Suprapubic skin (tissue), 4 donors: ENCODE measurements at regions not wholly inside any gene's neighbourhood (a gene's known extent, or its start where the extent isn't known, plus 50 kb on each side); places are given as distances from the start of the nearest gene placed in this dataset.

Source experiments
- DNase-seq, 2 donors: peaks; one replicate each; pipeline ENCODE4 v3.0.0-alpha.2; 2019; ENCODE audit warnings: low spot score in 2 of 2
- H3K27ac ChIP-seq: fragments of 200-600 bp; sonication (generic); one replicate; pipeline ENCODE4 v1.5.1; 2019
- H3K27me3 ChIP-seq: fragments of 200-600 bp; sonication (generic); one replicate; pipeline ENCODE4 v1.5.1; 2019
- H3K36me3 ChIP-seq: fragments of 200-600 bp; sonication (generic); one replicate; pipeline ENCODE4 v1.5.1; 2019
- H3K4me1 ChIP-seq: fragments of 200-600 bp; sonication (generic); one replicate; pipeline ENCODE4 v1.5.1; 2019
- H3K4me3 ChIP-seq: fragments of 200-600 bp; sonication (generic); one replicate; pipeline ENCODE4 v1.5.1; 2019; ENCODE audit warnings: mild to moderate bottlenecking
- H3K9me3 ChIP-seq: fragments of 200-600 bp; sonication (generic); one replicate; pipeline ENCODE4 v1.5.1; 2019
- CTCF ChIP-seq, 2 donors: fragments of 200-600 bp in 1 of 2; fragments of 450-650 bp in 1 of 2; sonication (generic) in 1 of 2; IDR thresholded peaks; one replicate each; pipeline ENCODE4 v1.5.1; 2016 to 2019; ENCODE audit warnings: antibody characterized with exemption in 2 of 2, mild to moderate bottlenecking in 1 of 2, moderate library complexity in 1 of 2
- EP300 ChIP-seq: sonication (generic); formaldehyde crosslinking; IDR thresholded peaks from one replicate; pipeline ENCODE4 v1.6.1; 2017; ENCODE audit warnings: antibody characterized with exemption
- POLR2A ChIP-seq, 2 donors: fragments of 450-650 bp; IDR thresholded peaks; one replicate each; pipeline ENCODE4 v1.6.1; 2017; ENCODE audit warnings: antibody characterized with exemption in 2 of 2, mild to moderate bottlenecking in 2 of 2, moderate library complexity in 2 of 2
- POLR2AphosphoS5 ChIP-seq, 3 donors: sonication (generic); formaldehyde crosslinking; IDR thresholded peaks; one replicate each; pipeline ENCODE4 v1.6.1; 2017; ENCODE audit warnings: antibody characterized with exemption in 3 of 3
- WGBS: methylation state at CpG from one replicate; pipeline ENCODE4 v1.1.5; 2018; 5-methylcytosine and 5-hydroxymethylcytosine counted together

DNA sequence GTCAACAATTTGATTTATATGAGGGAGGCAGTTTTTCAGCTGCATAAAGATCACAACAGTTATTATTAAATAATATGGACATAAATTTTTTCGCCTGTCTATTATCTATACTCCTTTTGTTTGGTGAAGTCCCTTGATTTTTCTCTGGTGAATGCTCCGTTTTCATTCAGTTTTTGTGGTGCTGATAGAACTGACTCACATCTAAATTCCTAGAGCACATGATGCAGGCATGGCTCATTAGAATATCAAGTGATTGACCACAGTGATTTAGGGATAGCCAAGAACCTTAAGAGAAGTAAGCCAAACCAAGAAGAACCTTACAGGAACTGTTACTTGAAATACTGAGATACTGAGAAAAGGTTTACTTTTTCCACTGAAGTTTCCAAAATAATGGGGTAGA is 208.9 kb downstream of the PRR20E start:
- no peaks in the 10 kb centered on the region for H3K9me3 ChIP-seq
- no peaks in the 10 kb centered on the region for H3K27me3 ChIP-seq
- no peak overlapping the region for H3K4me3 ChIP-seq
- no peak for TF ChIP-seq EP300
- no peak for TF ChIP-seq POLR2A (IDR thresholded peaks at IDR 0.05)
- TF ChIP-seq CTCF (IDR thresholded peaks at IDR 0.05): no peak
- TF ChIP-seq POLR2AphosphoS5 (IDR thresholded peaks at IDR 0.05): no peak
- no peak for DNase-seq
- 74% methylated on average over 2 of the region's 2 CpGs for WGBS
- H3K36me3 ChIP-seq: no peaks in the 10 kb centered on the region
- H3K4me1 ChIP-seq: no peaks in the 10 kb centered on the region
- H3K27ac ChIP-seq: no peak overlapping the region

GRCh38 chr13:57408312-57408711 is 223.2 kb upstream of the PCDH17 start:
- Histone ChIP-seq H3K4me3 (no peak overlapping the region), H3K27ac (no peak overlapping the region), H3K9me3 (no peaks in the 10 kb centered on the region), H3K4me1 (no peaks in the 10 kb centered on the region), H3K27me3 (no peaks in the 10 kb centered on the region), H3K36me3 (no peaks in the 10 kb centered on the region)
- no peak for DNase-seq
- WGBS: 88% methylated on average over 2 of the region's 2 CpGs
- no peak for TF ChIP-seq POLR2AphosphoS5 (IDR thresholded peaks at IDR 0.05)
- no peak for TF ChIP-seq EP300

DNA sequence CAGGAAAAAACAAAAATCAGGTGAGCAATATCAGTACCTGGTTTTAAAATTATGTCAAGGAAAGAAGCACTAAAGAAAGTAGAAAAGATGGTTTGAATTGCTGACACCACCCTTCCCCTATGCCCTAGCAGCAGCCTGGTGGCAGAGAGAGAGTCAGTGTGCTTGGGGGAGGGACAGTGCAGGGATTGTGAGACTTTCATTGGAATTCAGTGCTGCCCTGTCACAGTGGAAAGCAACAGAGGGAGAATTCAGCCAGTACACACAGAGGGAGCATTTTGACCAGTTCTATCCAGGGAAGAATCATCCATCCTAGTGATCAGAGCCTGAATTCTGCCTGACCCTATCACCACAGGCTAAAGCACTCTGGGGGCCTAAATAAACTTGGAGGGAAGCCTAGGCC is 222.4 kb upstream of the PCDH17 start:
- Histone ChIP-seq H3K27ac (no peak overlapping the region), H3K9me3 (no peaks in the 10 kb centered on the region), H3K4me1 (no peaks in the 10 kb centered on the region), H3K36me3 (no peaks in the 10 kb centered on the region), H3K4me3 (no peak overlapping the region), H3K27me3 (no peaks in the 10 kb centered on the region)
- no peak for TF ChIP-seq CTCF (IDR thresholded peaks at IDR 0.05)
- no peak for TF ChIP-seq EP300
- no peak for TF ChIP-seq POLR2AphosphoS5 (IDR thresholded peaks at IDR 0.05)
- no peak for TF ChIP-seq POLR2A (IDR thresholded peaks at IDR 0.05)
- DNase-seq: no peak

DNA sequence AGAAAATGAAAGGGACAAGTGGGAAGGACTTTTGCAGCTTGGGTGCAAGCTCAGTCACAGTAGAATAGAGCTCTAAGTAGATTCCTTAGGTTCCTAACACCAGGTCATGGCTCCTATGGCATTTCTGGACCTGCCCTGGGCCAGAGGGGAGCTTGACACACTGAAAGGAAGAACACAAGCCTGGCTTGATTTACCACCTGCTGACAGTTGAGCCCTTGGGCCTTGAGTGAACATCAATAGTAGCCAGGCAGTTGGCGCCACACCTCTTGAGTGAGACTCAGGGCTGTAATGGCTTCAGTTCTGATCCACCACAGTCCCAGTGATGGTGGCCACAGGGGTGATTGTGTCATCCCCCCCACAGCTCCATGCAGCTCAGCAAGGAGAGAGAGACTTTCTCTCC is 221.9 kb upstream of the PCDH17 start:
- H3K36me3 ChIP-seq: no peaks in the 10 kb centered on the region
- H3K4me3 ChIP-seq: no peak overlapping the region
- H3K27me3 ChIP-seq: no peaks in the 10 kb centered on the region
- no peaks in the 10 kb centered on the region for H3K9me3 ChIP-seq
- no peak for DNase-seq
- H3K27ac ChIP-seq: no peak overlapping the region
- H3K4me1 ChIP-seq: no peaks in the 10 kb centered on the region
- WGBS: 100% methylated on average over 1 of the region's 1 CpG
- TF ChIP-seq POLR2AphosphoS5 (IDR thresholded peaks at IDR 0.05): no peak
- TF ChIP-seq CTCF (IDR thresholded peaks at IDR 0.05): no peak
- no peak for TF ChIP-seq EP300
- TF ChIP-seq POLR2A (IDR thresholded peaks at IDR 0.05): no peak

- WGBS: 79% methylated on average over 6 of the region's 6 CpGs
- Histone ChIP-seq H3K27me3 (no peaks in the 10 kb centered on the region), H3K4me1 (no peaks in the 10 kb centered on the region), H3K36me3 (no peaks in the 10 kb centered on the region), H3K4me3 (no peak overlapping the region), H3K9me3 (no peaks in the 10 kb centered on the region), H3K27ac (no peak overlapping the region)
- TF ChIP-seq POLR2A (IDR thresholded peaks at IDR 0.05) (no peak), CTCF (IDR thresholded peaks at IDR 0.05) (no peak), EP300 (no peak), POLR2AphosphoS5 (IDR thresholded peaks at IDR 0.05) (no peak)
- DNase-seq: no peak
Measured at GRCh38 chr13:57418067-57418677, 213.4 kb upstream of the PCDH17 start.

DNA sequence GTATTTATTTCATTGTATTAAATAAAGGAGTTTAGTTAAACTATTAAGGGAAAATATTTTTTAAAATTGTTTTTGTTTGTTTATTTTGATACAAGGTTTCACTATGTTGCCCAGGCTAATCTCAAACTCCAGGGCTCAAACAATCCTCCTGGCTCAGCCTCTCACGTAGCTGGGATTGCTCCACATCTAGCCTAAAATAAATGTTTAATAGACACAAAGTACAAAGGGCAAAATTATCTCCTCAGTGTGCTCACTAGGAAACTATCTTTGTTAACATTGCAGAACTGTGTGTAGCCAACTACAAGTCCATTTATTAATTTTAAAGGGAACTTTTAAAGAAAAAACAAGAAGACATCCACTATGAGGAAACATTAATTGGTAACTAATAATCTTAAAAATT is 207.2 kb upstream of the PCDH17 start:
- Histone ChIP-seq H3K9me3 (peaks cover 16% of the 10 kb centered on the region), H3K27me3 (no peaks in the 10 kb centered on the region), H3K4me1 (no peaks in the 10 kb centered on the region), H3K36me3 (no peaks in the 10 kb centered on the region), H3K4me3 (no peak overlapping the region), H3K27ac (no peak overlapping the region)
- 76% methylated on average over 1 of the region's 1 CpG for WGBS
- TF ChIP-seq POLR2A (IDR thresholded peaks at IDR 0.05): no peak
- no peak for TF ChIP-seq EP300
- no peak for TF ChIP-seq CTCF (IDR thresholded peaks at IDR 0.05)
- TF ChIP-seq POLR2AphosphoS5 (IDR thresholded peaks at IDR 0.05): no peak
- DNase-seq: no peak
